Pancreas (tissue), 10 donors: ENCODE measurements at regions not wholly inside any gene's neighbourhood (a gene's known extent, or its start where the extent isn't known, plus 50 kb on each side); places are given as distances from the start of the nearest gene placed in this dataset.

Source experiments
- ATAC-seq, 4 donors: fragments of 200-7000 bp; cut with Tn5 transposase; one replicate each; pipeline versions ENCODE4 v1.8.0 to v1.9.1; 2020; ENCODE audit warnings: mild to moderate bottlenecking in 4 of 4, moderate library complexity in 4 of 4
- DNase-seq, 6 donors: peaks; one replicate each; pipeline ENCODE4 v3.0.0-alpha.2; 2020
- FAIRE-seq: peaks from 2 replicates; lab custom pipeline; 2012; peaks lifted over from hg19 to GRCh38; lab: Jason Lieb, UNC
- H3K27ac ChIP-seq, 4 donors: fragments of 200-600 bp; sonication (generic); 1 replicate in 3 of 4; 2 replicates in 1 of 4; pipeline versions ENCODE4 v1.5.0 to v1.8.0; 2020
- H3K27me3 ChIP-seq, 4 donors: fragments of 200-600 bp; one replicate each; pipeline ENCODE4 v1.8.0; 2021
- H3K36me3 ChIP-seq, 3 donors: fragments of 200-600 bp; sonication (generic) in 1 of 3; one replicate each; pipeline versions ENCODE4 v1.5.0 to v1.8.0; 2020 to 2021
- H3K4me1 ChIP-seq, 3 donors: fragments of 200-600 bp; one replicate each; pipeline ENCODE4 v1.8.0; 2021
- H3K4me3 ChIP-seq, 4 donors: fragments of 200-600 bp; sonication (generic) in 2 of 4; one replicate each; pipeline versions ENCODE4 v1.5.0 to v1.8.0; 2020 to 2021
- H3K9me3 ChIP-seq, 4 donors: fragments of 200-600 bp; one replicate each; pipeline ENCODE4 v1.8.0; 2021
- CTCF ChIP-seq, 4 donors: fragments of 200-600 bp; sonication (generic) in 3 of 4; IDR thresholded peaks; one replicate each; pipeline versions ENCODE4 v1.5.0 to v1.8.0; 2021; ENCODE audit warnings: antibody characterized with exemption in 4 of 4
- WGBS, 2 donors: extraction: QIAGEN DNeasy Blood & Tissue Kit; methylation state at CpG; one replicate each; pipeline ENCODE4 v1.1.7; 2013; 5-methylcytosine and 5-hydroxymethylcytosine counted together
- intact Hi-C, 3 donors: fragments of 100-400 bp; cut with DNase I; formaldehyde crosslinking; loops; one replicate each; pipeline versions ENCODE4 v1.11.1 to v1.14.2; 2022
- donor health status: healthy with polysubstance abuse.
- donor health status: DM: no; HTN: no; CAD: no; lungs with moderate emphysema.
- donor health status: DM: no; HTN: no; CAD: no.
- donor health status: control.
- donor health status: control.
- donor health status: Bipolar disorder and iron deficiency.
- donor health status: DM: yes; HTN: yes; CAD: no.
- donor health status: DM: no; HTN: no; CAD: no.
- donor health status: DM: no; HTN: no; CAD: no.
- donor health status: DM: yes; HTN: yes; CAD: no.

GRCh38 chr4:10962246-10962645, 277.7 kb upstream of the CLNK start:
- DNase-seq (no peak), ATAC-seq (no peak), FAIRE-seq (no peak)
- H3K27ac ChIP-seq: no peak overlapping the region
- H3K36me3 ChIP-seq: no peaks in the 10 kb centered on the region
- 46 to 55% methylated on average over 1 of the region's 1 CpG for WGBS, 2 donors
- no peaks in the 10 kb centered on the region for H3K27me3 ChIP-seq
- no peaks in the 10 kb centered on the region for H3K9me3 ChIP-seq
- no peak overlapping the region for H3K4me3 ChIP-seq
- TF ChIP-seq CTCF (IDR thresholded peaks at IDR 0.05): no peak
- intact Hi-C loops: no loop called here
- H3K4me1 ChIP-seq: no peaks in the 10 kb centered on the region

GRCh38 chr4:10960389-10960788, 275.8 kb upstream of the CLNK start:
- intact Hi-C loops: no loop called here

GRCh38 chr4:10959586-10959985, 275.0 kb upstream of the CLNK start:
- DNase-seq (no peak), FAIRE-seq (no peak), ATAC-seq (no peak)
- no peak for TF ChIP-seq CTCF (IDR thresholded peaks at IDR 0.05)
- no peak overlapping the region for H3K27ac ChIP-seq
- no peak overlapping the region for H3K4me3 ChIP-seq
- intact Hi-C loops: no loop called here
- no peaks in the 10 kb centered on the region for H3K36me3 ChIP-seq
- H3K27me3 ChIP-seq: peaks cover 0 to 7% (median 0%) of the 10 kb centered on the region in 4 donors
- WGBS, 2 donors: 44 to 50% methylated on average over 1 of the region's 1 CpG
- H3K4me1 ChIP-seq: no peaks in the 10 kb centered on the region
- H3K9me3 ChIP-seq: no peaks in the 10 kb centered on the region

More at GRCh38 chr4:10960389-10960788, 275.8 kb upstream of the CLNK start:
- H3K4me1 ChIP-seq: no peaks in the 10 kb centered on the region
- no peak for ATAC-seq
- 45 to 46% methylated on average over 5 of the region's 5 CpGs for WGBS, 2 donors
- no peak overlapping the region for H3K4me3 ChIP-seq
- no peaks in the 10 kb centered on the region for H3K9me3 ChIP-seq
- no peak for TF ChIP-seq CTCF (IDR thresholded peaks at IDR 0.05)
- no peak overlapping the region for H3K27ac ChIP-seq
- H3K27me3 ChIP-seq: peaks cover 0 to 7% (median 0%) of the 10 kb centered on the region in 4 donors
- no peaks in the 10 kb centered on the region for H3K36me3 ChIP-seq
- no peak for FAIRE-seq
- no peak for DNase-seq

GRCh38 chr4:10958226-10958856, 273.8 kb upstream of the CLNK start:
- peaks cover 0 to 7% (median 0%) of the 10 kb centered on the region in 4 donors for H3K27me3 ChIP-seq
- no peak overlapping the region for H3K4me3 ChIP-seq
- no peaks in the 10 kb centered on the region for H3K36me3 ChIP-seq
- no peak for TF ChIP-seq CTCF (IDR thresholded peaks at IDR 0.05)
- no peak for ATAC-seq
- no peak for FAIRE-seq
- no peak overlapping the region for H3K27ac ChIP-seq
- H3K9me3 ChIP-seq: no peaks in the 10 kb centered on the region
- intact Hi-C loops: no loop called here
- DNase-seq: no peak
- WGBS, 2 donors: 46 to 51% methylated on average over 5 of the region's 5 CpGs
- H3K4me1 ChIP-seq: no peaks in the 10 kb centered on the region

- Histone ChIP-seq H3K36me3 (no peaks in the 10 kb centered on the region), H3K9me3 (no peaks in the 10 kb centered on the region), H3K27ac (no peak overlapping the region), H3K4me1 (no peaks in the 10 kb centered on the region), H3K4me3 (no peak overlapping the region), H3K27me3 (peaks cover 0 to 2% (median 0%) of the 10 kb centered on the region in 4 donors)
- WGBS, 2 donors: 39 to 56% methylated on average over 2 of the region's 2 CpGs
- intact Hi-C loops: no loop called here
- no peak for TF ChIP-seq CTCF (IDR thresholded peaks at IDR 0.05)
- FAIRE-seq (no peak), DNase-seq (no peak), ATAC-seq (no peak)
Observed at GRCh38 chr4:10951306-10951705, 266.7 kb upstream of the CLNK start.
